ENCODE measurements at regions not wholly inside any gene's neighbourhood (a gene's known extent, or its start where the extent isn't known, plus 50 kb on each side); places are given as distances from the start of the nearest gene placed in this dataset.
A peak's percentile ranks its signal among the peaks of the same experiment; 100 is the strongest.

DNA sequence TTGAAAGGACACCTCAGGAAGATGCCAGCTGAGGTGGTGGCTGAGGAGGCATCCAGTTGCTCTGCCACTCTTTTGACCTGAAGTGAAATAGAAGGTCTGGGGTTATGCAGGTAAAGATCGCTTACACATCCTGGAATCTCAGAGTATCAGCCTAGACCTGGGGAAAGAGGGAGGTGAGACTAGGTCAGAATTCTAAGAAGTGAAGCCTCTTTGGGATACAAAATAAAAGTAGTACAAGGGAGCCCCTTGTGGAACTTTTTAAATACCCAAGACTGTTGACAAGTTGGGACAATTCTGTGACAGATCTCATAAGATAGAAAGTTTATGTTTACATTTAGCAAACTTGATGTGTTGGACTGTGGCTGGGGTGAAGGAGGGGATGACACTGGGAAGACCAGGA is 263.1 kb downstream of the SPRY1 start:
- H3K4me1 ChIP-seq (ENCODE audit: low read depth, poor library complexity, severe bottlenecking): peaks cover 3% of the 10 kb centered on the region
- no peaks in the 10 kb centered on the region for H3K79me2 ChIP-seq (ENCODE audit: insufficient read depth, low read depth)
- no peak overlapping the region for H3K4me2 ChIP-seq
- TF ChIP-seq, protein P1, sequence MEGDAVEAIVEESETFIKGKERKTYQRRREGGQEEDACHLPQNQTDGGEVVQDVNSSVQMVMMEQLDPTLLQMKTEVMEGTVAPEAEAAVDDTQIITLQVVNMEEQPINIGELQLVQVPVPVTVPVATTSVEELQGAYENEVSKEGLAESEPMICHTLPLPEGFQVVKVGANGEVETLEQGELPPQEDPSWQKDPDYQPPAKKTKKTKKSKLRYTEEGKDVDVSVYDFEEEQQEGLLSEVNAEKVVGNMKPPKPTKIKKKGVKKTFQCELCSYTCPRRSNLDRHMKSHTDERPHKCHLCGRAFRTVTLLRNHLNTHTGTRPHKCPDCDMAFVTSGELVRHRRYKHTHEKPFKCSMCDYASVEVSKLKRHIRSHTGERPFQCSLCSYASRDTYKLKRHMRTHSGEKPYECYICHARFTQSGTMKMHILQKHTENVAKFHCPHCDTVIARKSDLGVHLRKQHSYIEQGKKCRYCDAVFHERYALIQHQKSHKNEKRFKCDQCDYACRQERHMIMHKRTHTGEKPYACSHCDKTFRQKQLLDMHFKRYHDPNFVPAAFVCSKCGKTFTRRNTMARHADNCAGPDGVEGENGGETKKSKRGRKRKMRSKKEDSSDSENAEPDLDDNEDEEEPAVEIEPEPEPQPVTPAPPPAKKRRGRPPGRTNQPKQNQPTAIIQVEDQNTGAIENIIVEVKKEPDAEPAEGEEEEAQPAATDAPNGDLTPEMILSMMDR (conservative IDR thresholded peaks at IDR 0.05; ENCODE audit: low read depth, low read length): peak; percentile 55
- no peaks in the 10 kb centered on the region for H3K36me3 ChIP-seq (ENCODE audit: insufficient read depth)
- no peak overlapping the region for H3K27ac ChIP-seq
- H3K27me3 ChIP-seq (ENCODE audit: insufficient read depth, low read depth): no peaks in the 10 kb centered on the region
- no peak overlapping the region for H3K9ac ChIP-seq
- H3K4me3 ChIP-seq (IDR thresholded peaks at IDR 0.05; ENCODE audit: insufficient read depth, low read depth, low read length): no peak overlapping the region
- no peaks in the 10 kb centered on the region for H4K20me1 ChIP-seq (ENCODE audit: insufficient read depth)
- H2AFZ ChIP-seq (ENCODE audit: low read depth): no peak overlapping the region

DNA sequence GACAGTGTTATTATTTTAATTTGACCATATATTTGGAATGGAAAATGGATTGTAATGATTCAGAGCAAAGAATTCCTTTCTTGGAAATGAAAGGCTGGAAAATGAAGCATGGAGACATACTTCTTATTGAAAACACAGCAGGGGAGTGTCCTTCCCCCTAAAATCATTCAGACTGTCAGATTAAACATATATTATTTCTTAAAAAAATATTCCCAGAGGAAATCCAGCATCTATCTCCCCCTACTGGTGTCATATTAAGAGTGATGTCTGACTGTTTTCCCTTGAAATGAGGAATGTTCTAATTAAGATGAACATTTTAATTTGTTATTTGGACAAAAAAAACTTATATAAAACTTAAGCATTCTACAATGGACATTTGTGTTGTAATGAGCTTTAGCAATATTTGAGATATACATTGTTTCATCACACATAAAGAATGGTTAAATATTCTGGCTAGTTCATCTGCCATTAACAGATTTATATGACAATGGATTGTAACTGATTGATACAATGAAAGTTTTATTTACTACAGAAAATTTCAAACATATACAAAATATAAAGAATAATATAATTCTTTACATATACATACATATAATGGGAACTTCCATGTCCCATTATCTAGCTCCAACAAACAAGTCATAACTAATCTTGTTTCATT is 264.6 kb downstream of the SPRY1 start:
- Histone ChIP-seq H3K79me2 (ENCODE audit: insufficient read depth, low read depth) (no peaks in the 10 kb centered on the region), H3K4me2 (no peak overlapping the region), H3K4me3 (IDR thresholded peaks at IDR 0.05; ENCODE audit: insufficient read depth, low read depth, low read length) (no peak overlapping the region), H3K9ac (no peak overlapping the region), H2AFZ (ENCODE audit: low read depth) (no peak overlapping the region), H3K36me3 (ENCODE audit: insufficient read depth) (no peaks in the 10 kb centered on the region), H3K27ac (no peak overlapping the region), H3K27me3 (ENCODE audit: insufficient read depth, low read depth) (no peaks in the 10 kb centered on the region), H3K4me1 (ENCODE audit: low read depth, poor library complexity, severe bottlenecking) (peaks cover 3% of the 10 kb centered on the region), H4K20me1 (ENCODE audit: insufficient read depth) (no peaks in the 10 kb centered on the region)
- TF ChIP-seq, protein P1 (conservative IDR thresholded peaks at IDR 0.05; ENCODE audit: low read depth, low read length): peak; percentile 70; the same call in 1 of the 2 replicates

DNA sequence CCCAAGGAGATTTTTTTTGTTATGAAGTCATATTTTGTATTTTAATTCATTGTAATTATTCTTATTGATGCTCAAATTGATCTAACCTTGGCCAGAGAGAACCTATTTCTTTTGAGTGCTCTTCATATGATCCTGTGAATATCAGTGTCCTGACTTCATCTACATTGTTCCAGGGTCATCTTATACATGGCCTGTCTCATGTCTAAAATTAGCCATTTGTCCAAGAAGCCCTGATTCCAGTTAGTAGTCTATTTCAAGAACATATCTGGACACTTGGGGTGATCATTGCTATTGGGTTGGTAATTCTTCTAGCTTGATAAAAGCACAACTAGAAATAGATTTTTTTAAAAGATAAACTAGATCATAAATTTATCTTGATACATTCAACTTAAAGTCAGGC is 266.2 kb downstream of the SPRY1 start:
- Histone ChIP-seq H3K9ac (no peak overlapping the region), H3K4me3 (IDR thresholded peaks at IDR 0.05; ENCODE audit: insufficient read depth, low read depth, low read length) (no peak overlapping the region), H3K27me3 (ENCODE audit: insufficient read depth, low read depth) (no peaks in the 10 kb centered on the region), H3K36me3 (ENCODE audit: insufficient read depth) (no peaks in the 10 kb centered on the region), H3K4me1 (ENCODE audit: low read depth, poor library complexity, severe bottlenecking) (peaks cover 3% of the 10 kb centered on the region), H4K20me1 (ENCODE audit: insufficient read depth) (no peaks in the 10 kb centered on the region), H3K27ac (no peak overlapping the region), H3K4me2 (no peak overlapping the region), H3K79me2 (ENCODE audit: insufficient read depth, low read depth) (no peaks in the 10 kb centered on the region), H2AFZ (ENCODE audit: low read depth) (no peak overlapping the region)
- TF ChIP-seq, protein P1 (conservative IDR thresholded peaks at IDR 0.05; ENCODE audit: low read depth, low read length): no peak

DNA sequence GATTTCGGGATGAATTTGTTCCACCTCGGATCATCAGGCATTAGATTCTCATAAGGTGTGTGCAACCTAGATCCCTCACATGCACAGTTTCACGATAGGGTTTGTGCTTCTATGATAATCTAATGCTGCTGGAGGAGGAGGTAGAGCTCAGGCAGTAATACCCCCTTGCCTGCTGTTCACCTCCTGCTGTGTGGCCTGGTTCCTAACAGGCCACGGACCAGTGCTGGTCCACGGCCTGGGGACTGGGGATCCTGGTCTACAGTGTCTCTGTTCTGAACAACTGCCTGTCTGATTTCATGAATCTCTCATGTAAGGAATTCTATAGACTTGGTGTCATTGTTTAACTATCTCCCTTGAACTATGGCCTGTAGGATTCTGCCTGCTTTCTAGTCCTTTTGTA is 269.9 kb downstream of the SPRY1 start:
- H4K20me1 ChIP-seq (ENCODE audit: insufficient read depth): no peaks in the 10 kb centered on the region
- no peaks in the 10 kb centered on the region for H3K36me3 ChIP-seq (ENCODE audit: insufficient read depth)
- H3K4me3 ChIP-seq (IDR thresholded peaks at IDR 0.05; ENCODE audit: insufficient read depth, low read depth, low read length): no peak overlapping the region
- no peak overlapping the region for H3K27ac ChIP-seq
- H3K9ac ChIP-seq: no peak overlapping the region
- H3K79me2 ChIP-seq (ENCODE audit: insufficient read depth, low read depth): no peaks in the 10 kb centered on the region
- H3K4me2 ChIP-seq: no peak overlapping the region
- peaks cover 6% of the 10 kb centered on the region for H3K4me1 ChIP-seq (ENCODE audit: low read depth, poor library complexity, severe bottlenecking)
- H2AFZ ChIP-seq (ENCODE audit: low read depth): no peak overlapping the region
- TF ChIP-seq, protein P1 (conservative IDR thresholded peaks at IDR 0.05; ENCODE audit: low read depth, low read length): no peak
- H3K27me3 ChIP-seq (ENCODE audit: insufficient read depth, low read depth): peaks cover 20% of the 10 kb centered on the region

Measured in KMS-11 (cell line).